T-helper 1 cell (primary cell): ENCODE measurements at regions not wholly inside any gene's neighbourhood (a gene's known extent, or its start where the extent isn't known, plus 50 kb on each side); places are given as distances from the start of the nearest gene placed in this dataset.
"Not testable (repeated sequence)": the region's sequence is repeated elsewhere in the genome, so short reads cannot be mapped to it uniquely, and the experiment has no call there.

ENCODE experiments used
- DNase-seq, 5 donors: peaks; one replicate each; pipeline ENCODE4 v3.0.0-alpha.2; 2012 to 2020

DNA sequence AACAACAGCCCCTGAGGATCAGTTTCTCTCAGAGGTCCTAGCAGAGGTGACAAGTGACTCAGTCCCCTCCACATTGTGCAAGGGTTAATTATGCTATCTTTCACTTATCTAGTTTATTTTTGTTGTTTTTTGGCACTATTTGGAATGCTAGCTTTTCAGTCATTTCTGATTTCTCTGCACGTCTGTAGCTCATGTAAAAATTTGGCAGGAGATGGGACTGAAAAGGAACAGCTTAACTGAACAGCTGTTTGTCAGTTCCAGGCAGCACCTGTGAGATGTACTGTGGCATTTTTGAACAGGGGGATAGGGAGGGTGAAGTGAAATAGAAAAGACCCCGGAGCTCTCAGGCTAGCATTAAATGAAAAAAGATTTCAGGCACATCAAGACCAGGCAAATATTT, 313.5 kb downstream of the SUCLA2 start:
- DNase-seq, result no peak

GRCh38 chr13:47685156-47685555, 315.9 kb downstream of the SUCLA2 start:
- not testable (repeated sequence) for DNase-seq

DNA sequence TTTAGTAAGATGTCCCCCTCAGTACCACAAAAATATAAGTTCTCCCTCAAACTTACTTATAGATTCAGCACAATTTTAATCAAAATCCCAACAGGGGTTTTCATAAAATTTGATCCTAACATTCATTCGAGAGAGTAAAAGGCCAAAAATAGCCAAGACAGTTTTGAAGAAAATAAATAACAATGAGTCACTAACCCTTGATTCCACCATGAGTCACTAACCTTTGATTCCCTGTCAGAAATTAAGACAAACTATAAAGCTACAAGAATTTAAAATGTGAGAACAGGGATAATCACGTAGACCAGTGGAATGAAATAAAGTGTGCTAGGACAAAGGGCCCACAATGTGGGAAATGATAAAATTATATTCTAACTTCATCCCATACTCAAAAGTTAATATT, 320.3 kb downstream of the SUCLA2 start:
- no peak for DNase-seq

GRCh38 chr13:47679401-47679800, 321.7 kb downstream of the SUCLA2 start:
- no peak for DNase-seq

DNA sequence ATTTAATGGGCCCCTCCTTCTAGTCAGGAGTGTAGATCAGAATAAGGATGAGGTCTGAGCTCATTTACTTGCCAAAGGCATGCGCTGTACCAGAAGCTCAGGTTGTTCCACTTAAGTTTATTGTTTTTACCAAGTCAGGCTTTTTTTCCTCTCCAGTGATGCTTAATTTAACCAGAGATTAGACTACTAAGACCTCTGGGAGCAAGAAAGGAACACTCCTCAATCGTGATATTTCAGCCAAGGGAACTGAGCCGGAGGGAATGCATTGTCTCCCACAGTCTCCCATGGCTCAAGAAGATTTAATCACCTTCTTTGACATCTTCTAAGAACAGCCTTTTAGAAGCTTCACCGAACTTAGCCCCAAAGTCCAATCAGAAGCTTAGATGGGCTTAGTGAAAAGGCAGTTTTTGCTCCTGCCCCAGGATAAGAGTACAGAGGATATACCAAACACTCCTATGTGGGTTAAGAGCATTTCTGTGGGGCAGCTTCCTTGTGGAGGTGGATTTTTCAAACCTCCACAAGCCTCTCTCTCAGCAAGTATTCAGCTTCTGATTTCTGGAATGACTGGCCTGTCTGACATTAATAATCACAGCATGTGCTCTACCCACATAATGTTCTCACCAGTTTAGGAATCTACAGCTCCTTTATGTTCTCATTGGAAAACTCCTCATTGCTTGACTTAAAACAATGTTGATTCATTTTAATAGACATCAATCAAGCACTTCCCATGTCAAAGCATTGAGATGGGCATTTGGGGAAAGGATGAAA, 322.7 kb downstream of the SUCLA2 start:
- no peak for DNase-seq

GRCh38 chr13:47675871-47676270, 325.2 kb downstream of the SUCLA2 start:
- no peak for DNase-seq

GRCh38 chr13:47673009-47673850, 327.8 kb downstream of the SUCLA2 start:
- DNase-seq, result no peak

GRCh38 chr13:47672245-47673008, 328.6 kb downstream of the SUCLA2 start:
- DNase-seq, result no peak

GRCh38 chr13:47671776-47672175, 329.3 kb downstream of the SUCLA2 start:
- no peak for DNase-seq

DNA sequence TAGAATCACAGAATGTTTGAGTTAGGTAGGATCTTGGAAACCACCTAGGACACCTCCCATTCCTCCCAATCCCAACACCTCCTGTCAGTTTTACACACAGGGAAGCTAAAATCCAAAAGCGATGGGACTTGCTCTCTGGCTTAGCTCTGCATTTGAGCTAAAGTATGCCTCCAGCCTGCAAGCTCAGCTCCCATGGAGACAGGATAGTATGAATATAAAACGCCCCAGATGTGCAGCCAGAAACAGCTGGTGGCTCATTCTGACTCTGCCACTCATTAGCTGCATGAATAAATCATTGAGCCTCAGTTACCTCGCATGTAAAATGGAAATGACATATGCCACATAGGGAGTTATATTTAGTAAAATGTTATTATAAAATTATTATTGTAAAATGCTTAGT, 336.0 kb downstream of the SUCLA2 start:
- DNase-seq, result no peak

- DNase-seq, result no peak
Measured at GRCh38 chr13:47661076-47661475, 340.0 kb downstream of the SUCLA2 start.

- no peak for DNase-seq
Measured at GRCh38 chr13:47656651-47657050, 344.4 kb downstream of the SUCLA2 start.

DNA sequence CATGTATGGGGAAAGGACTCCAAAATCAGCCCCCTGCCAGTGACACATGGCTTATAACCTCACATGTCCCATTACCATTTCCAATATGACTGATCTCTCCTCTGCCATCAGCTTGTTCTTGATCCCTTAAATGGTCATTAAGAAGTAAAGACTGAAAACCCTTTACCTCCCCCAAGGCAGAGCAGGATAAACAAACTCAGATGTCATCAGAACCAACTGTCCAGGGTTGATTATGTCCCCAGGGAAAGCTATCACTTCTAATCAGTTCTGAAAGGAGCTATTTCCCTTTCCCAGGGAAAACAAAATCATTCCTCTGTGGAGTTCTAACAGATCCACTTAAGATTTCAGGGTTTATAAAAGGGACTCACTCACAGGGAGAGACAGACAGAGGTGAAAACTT, 350.9 kb downstream of the SUCLA2 start:
- DNase-seq, result no peak

GRCh38 chr13:47647001-47647400, 354.1 kb downstream of the SUCLA2 start:
- no peak for DNase-seq

- DNase-seq, result no peak
Measured at GRCh38 chr13:47646298-47646697, 354.8 kb downstream of the SUCLA2 start.

DNA sequence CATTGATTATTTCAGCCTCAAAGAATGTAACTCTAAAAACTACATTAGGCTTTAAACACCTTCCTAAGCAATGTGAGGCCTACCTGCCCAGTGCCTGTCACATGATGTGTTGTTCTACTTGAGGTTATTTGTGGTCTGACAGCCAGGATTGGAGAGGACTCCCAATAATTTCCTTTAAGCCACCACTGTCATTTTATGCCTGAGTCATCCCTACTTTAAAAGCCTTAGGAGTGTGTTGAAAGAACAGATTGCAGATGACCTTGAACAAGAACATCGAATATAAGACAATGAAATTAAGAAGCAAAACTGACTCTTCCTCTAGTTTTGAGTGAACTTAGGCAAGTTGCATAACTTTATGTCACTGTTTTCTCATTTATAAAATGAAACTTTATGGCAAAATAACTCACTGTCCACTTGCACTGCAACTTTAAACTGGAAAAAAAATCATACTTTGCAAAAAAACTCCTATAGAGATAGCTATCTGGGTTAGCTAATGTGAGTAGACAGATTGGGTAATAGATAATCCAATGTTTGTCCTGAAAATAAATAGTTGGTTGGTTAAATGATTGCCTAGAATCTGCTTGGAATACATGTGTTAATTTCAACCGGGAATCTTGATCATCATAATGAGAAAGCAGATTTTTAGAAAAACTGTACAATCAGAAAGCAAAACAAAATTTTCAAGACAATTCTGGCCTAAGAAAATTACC, 361.2 kb downstream of the SUCLA2 start:
- no peak for DNase-seq

GRCh38 chr13:47638627-47639026, 362.4 kb downstream of the SUCLA2 start:
- no peak for DNase-seq

DNA sequence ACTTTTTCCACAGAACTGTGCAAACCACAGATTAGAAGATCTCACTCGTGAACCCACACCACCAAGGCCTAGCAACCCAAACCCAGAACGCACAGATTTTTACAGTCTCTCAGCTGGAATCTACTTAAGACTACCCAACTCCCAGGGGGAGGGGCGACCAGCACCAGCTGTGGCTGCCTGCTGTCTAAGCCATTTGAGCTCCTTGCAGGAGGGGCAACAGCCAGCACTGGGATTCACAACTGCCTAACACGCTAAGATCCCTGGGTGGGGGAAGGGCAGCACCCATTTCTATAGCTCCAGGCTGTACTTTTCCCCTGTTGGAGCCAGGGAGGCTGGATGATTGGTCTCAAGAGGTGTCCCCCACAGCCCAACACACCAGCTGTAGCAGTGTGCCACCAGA, 368.8 kb downstream of the SUCLA2 start:
- DNase-seq, result no peak

DNA sequence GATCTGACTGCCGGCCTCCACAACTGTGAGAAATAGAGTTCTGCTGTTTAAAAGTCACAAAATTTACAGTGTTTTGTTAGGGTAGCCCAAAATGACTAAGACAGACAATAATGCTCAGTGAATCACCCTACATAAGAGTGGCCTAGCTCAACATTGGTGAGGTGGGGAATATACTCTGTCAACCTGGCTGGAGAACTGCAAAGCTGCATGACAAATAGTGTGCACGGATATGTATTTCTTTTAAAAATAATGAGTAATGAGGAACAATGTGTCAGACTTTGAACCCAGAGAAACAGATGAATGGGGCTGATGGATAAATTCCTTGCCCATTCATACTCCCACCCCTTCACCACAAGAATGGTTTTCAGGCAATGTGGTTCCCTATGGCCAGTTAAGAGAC, 372.4 kb downstream of the SUCLA2 start:
- DNase-seq, result no peak

- no peak for DNase-seq
Measured at GRCh38 chr13:47623862-47624261, 377.2 kb downstream of the SUCLA2 start.

DNA sequence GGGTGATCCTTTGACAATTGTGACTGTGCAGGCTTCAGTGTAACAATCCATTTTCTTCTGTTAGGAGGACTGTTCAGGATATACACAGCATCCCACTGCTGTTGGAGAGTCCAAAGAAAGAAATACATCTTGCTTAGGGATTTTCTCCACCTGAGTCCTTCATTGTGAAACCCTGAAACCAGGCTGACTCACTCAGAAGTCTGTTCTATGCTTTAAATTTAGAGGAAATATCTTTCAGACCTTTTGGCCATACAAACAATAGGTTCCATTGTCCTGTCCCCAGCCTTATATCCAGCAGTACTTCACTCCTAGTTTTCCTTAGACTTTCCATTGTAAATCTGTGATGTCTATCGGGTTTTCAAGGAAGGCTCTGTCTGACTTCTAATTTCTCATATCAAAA, 379.1 kb downstream of the SUCLA2 start:
- no peak for DNase-seq

DNA sequence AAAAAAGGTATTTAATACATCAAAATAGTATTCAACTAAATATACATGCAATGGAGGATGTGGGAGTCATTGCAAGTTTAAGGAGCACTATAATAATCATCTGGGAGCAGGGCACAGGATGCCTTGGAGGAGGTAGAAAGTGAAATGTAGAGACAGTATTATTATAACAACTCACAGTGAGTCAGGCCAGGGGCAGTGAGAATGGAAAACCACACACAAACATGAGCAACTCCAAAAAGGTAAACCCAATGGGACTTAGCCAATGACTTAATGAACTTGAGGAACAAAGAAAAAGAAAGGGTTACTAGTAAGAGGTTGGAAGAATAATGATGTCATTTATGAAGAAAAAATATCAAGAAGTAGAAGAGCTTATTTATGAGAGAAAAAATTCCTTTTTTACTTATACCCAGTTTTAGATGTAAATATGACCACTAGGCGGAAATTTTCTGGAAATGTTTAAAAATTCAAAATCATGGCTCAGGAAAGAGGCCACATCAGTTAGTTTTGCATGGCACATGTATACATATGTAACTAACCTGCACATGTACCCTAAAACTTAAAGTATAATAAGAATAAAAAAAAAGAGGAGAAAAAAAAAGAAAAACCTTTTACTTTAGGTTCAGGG, 389.3 kb downstream of the SUCLA2 start:
- DNase-seq, result no peak
